T-helper 17 cell (primary cell): ENCODE measurements at regions not wholly inside any gene's neighbourhood (a gene's known extent, or its start where the extent isn't known, plus 50 kb on each side); places are given as distances from the start of the nearest gene placed in this dataset.
"Not testable (repeated sequence)": the region's sequence is repeated elsewhere in the genome, so short reads cannot be mapped to it uniquely, and the experiment has no call there.

Source experiments
- ATAC-seq: fragments of 150-1000 bp; cut with Tn5 transposase; 2 replicates; pipeline ENCODE4 v1.10.0; 2021; ENCODE audit warnings: mild to moderate bottlenecking, moderate library complexity
- DNase-seq, 3 donors: peaks; one replicate each; pipeline versions ENCODE4 v3.0.0 to v3.0.0-alpha.2; 2020 to 2021
- H3K9me3 ChIP-seq: one replicate; pipeline ENCODE4 v1.7.0; 2013; ENCODE audit warnings: low read length, mild to moderate bottlenecking; ENCODE audit not compliant: control insufficient read depth, poor library complexity, severe bottlenecking
- H3K27ac Mint-ChIP-seq: one replicate; pipeline ENCODE4 v1.8.0; 2022; ENCODE audit warnings: mild to moderate bottlenecking, moderate library complexity, mixed read lengths
- H3K27me3 Mint-ChIP-seq: one replicate; pipeline ENCODE4 v1.8.0; 2022; ENCODE audit warnings: mixed read lengths
- H3K36me3 Mint-ChIP-seq: one replicate; pipeline ENCODE4 v1.8.0; 2022; ENCODE audit warnings: low read depth, mixed read lengths
- H3K4me1 Mint-ChIP-seq: one replicate; pipeline ENCODE4 v1.8.0; 2022; ENCODE audit warnings: mild to moderate bottlenecking, mixed read lengths
- H3K4me3 Mint-ChIP-seq: one replicate; pipeline ENCODE4 v1.8.0; 2022; ENCODE audit warnings: mild to moderate bottlenecking, moderate library complexity, mixed read lengths

- peaks cover 14% of the 10 kb centered on the region for H3K4me1 Mint-ChIP-seq
- ATAC-seq (no peak), DNase-seq (no peak)
Observed at GRCh38 chr21:18151046-18151445, 93.6 kb upstream of the CHODL start.

GRCh38 chr21:18148401-18148800 is 96.2 kb upstream of the CHODL start:
- Mint-ChIP-seq H3K4me1 (peaks cover 3% of the 10 kb centered on the region), H3K27ac (no peak overlapping the region), H3K36me3 (no peaks in the 10 kb centered on the region), H3K4me3 (no peak overlapping the region), H3K27me3 (no peaks in the 10 kb centered on the region)
- DNase-seq = no peak
- no peaks in the 10 kb centered on the region for H3K9me3 ChIP-seq
- ATAC-seq = no peak

More at GRCh38 chr21:18151046-18151445, 93.6 kb upstream of the CHODL start:
- no peaks in the 10 kb centered on the region for H3K9me3 ChIP-seq
- Mint-ChIP-seq H3K4me3 (no peak overlapping the region), H3K27me3 (no peaks in the 10 kb centered on the region), H3K36me3 (no peaks in the 10 kb centered on the region), H3K27ac (no peak overlapping the region)

- no peaks in the 10 kb centered on the region for H3K27me3 Mint-ChIP-seq
- no peaks in the 10 kb centered on the region for H3K4me1 Mint-ChIP-seq
- no peak overlapping the region for H3K4me3 Mint-ChIP-seq
- H3K9me3 ChIP-seq = no peaks in the 10 kb centered on the region
- H3K27ac Mint-ChIP-seq = no peak overlapping the region
- DNase-seq = no peak
- H3K36me3 Mint-ChIP-seq = no peaks in the 10 kb centered on the region
- ATAC-seq = no peak
Observed at GRCh38 chr21:18147678-18148077, 97.0 kb upstream of the CHODL start.

GRCh38 chr21:18146820-18147219 is 97.8 kb upstream of the CHODL start:
- no peaks in the 10 kb centered on the region for H3K9me3 ChIP-seq
- H3K4me1 Mint-ChIP-seq = no peaks in the 10 kb centered on the region
- H3K27me3 Mint-ChIP-seq = no peaks in the 10 kb centered on the region
- H3K4me3 Mint-ChIP-seq = no peak overlapping the region
- H3K27ac Mint-ChIP-seq = no peak overlapping the region
- ATAC-seq (no peak), DNase-seq (no peak)
- H3K36me3 Mint-ChIP-seq = no peaks in the 10 kb centered on the region

- H3K27me3 Mint-ChIP-seq = no peaks in the 10 kb centered on the region
- DNase-seq (no peak), ATAC-seq (no peak)
- no peak overlapping the region for H3K27ac Mint-ChIP-seq
- no peak overlapping the region for H3K4me3 Mint-ChIP-seq
- H3K9me3 ChIP-seq = no peaks in the 10 kb centered on the region
- no peaks in the 10 kb centered on the region for H3K4me1 Mint-ChIP-seq
- no peaks in the 10 kb centered on the region for H3K36me3 Mint-ChIP-seq
Observed at GRCh38 chr21:18144339-18144738, 100.3 kb upstream of the CHODL start.

- H3K9me3 ChIP-seq = no peaks in the 10 kb centered on the region
- Mint-ChIP-seq H3K27ac (no peak overlapping the region), H3K4me1 (no peaks in the 10 kb centered on the region), H3K4me3 (no peak overlapping the region), H3K36me3 (no peaks in the 10 kb centered on the region), H3K27me3 (no peaks in the 10 kb centered on the region)
- ATAC-seq (no peak), DNase-seq (no peak)
Observed at GRCh38 chr21:18142655-18143054, 102.0 kb upstream of the CHODL start.

GRCh38 chr21:18138507-18138906 is 106.1 kb upstream of the CHODL start:
- no peak for DNase-seq
- H3K4me3 Mint-ChIP-seq = no peak overlapping the region
- no peak for ATAC-seq
- H3K4me1 Mint-ChIP-seq = no peaks in the 10 kb centered on the region
- H3K36me3 Mint-ChIP-seq = no peaks in the 10 kb centered on the region
- no peak overlapping the region for H3K27ac Mint-ChIP-seq
- H3K9me3 ChIP-seq = no peaks in the 10 kb centered on the region
- H3K27me3 Mint-ChIP-seq = no peaks in the 10 kb centered on the region

GRCh38 chr21:18129526-18129925 is 115.1 kb upstream of the CHODL start:
- ATAC-seq (no peak), DNase-seq (no peak)
- Mint-ChIP-seq H3K36me3 (peaks cover 2% of the 10 kb centered on the region), H3K4me3 (no peak overlapping the region), H3K27me3 (no peaks in the 10 kb centered on the region), H3K27ac (no peak overlapping the region), H3K4me1 (no peaks in the 10 kb centered on the region)
- no peaks in the 10 kb centered on the region for H3K9me3 ChIP-seq

- no peak for DNase-seq
- no peaks in the 10 kb centered on the region for H3K27me3 Mint-ChIP-seq
- H3K9me3 ChIP-seq = no peaks in the 10 kb centered on the region
- H3K4me1 Mint-ChIP-seq = no peaks in the 10 kb centered on the region
- H3K36me3 Mint-ChIP-seq = no peaks in the 10 kb centered on the region
- H3K27ac Mint-ChIP-seq = no peak overlapping the region
- no peak overlapping the region for H3K4me3 Mint-ChIP-seq
- no peak for ATAC-seq
Observed at GRCh38 chr21:18118566-18118965, 126.1 kb upstream of the CHODL start.

- Mint-ChIP-seq H3K36me3 (no peaks in the 10 kb centered on the region), H3K27ac (no peak overlapping the region), H3K4me1 (no peaks in the 10 kb centered on the region), H3K4me3 (no peak overlapping the region), H3K27me3 (no peaks in the 10 kb centered on the region)
- no peaks in the 10 kb centered on the region for H3K9me3 ChIP-seq
- ATAC-seq (no peak), DNase-seq (no peak)
Observed at GRCh38 chr21:18117176-18117575, 127.5 kb upstream of the CHODL start.

- Mint-ChIP-seq H3K4me1 (no peaks in the 10 kb centered on the region), H3K27ac (no peak overlapping the region), H3K27me3 (no peaks in the 10 kb centered on the region), H3K4me3 (no peak overlapping the region), H3K36me3 (no peaks in the 10 kb centered on the region)
- H3K9me3 ChIP-seq = no peaks in the 10 kb centered on the region
- ATAC-seq (no peak), DNase-seq (no peak)
Observed at GRCh38 chr21:18114810-18115209, 129.8 kb upstream of the CHODL start.

GRCh38 chr21:18104802-18105201 is 139.8 kb upstream of the CHODL start:
- Mint-ChIP-seq H3K36me3 (no peaks in the 10 kb centered on the region), H3K27ac (no peak overlapping the region), H3K4me1 (no peaks in the 10 kb centered on the region), H3K4me3 (no peak overlapping the region), H3K27me3 (no peaks in the 10 kb centered on the region)
- ATAC-seq (no peak), DNase-seq (no peak)
- no peaks in the 10 kb centered on the region for H3K9me3 ChIP-seq

GRCh38 chr21:18096413-18096812 is 148.2 kb upstream of the CHODL start:
- not testable (repeated sequence) for H3K36me3 Mint-ChIP-seq, H3K4me3 Mint-ChIP-seq, H3K9me3 ChIP-seq, H3K27me3 Mint-ChIP-seq, ATAC-seq, DNase-seq, H3K4me1 Mint-ChIP-seq, H3K27ac Mint-ChIP-seq

GRCh38 chr21:18089786-18090185 is 154.8 kb upstream of the CHODL start:
- H3K4me3 Mint-ChIP-seq = no peak overlapping the region
- no peak overlapping the region for H3K27ac Mint-ChIP-seq
- no peak for DNase-seq
- no peaks in the 10 kb centered on the region for H3K27me3 Mint-ChIP-seq
- peaks cover 2% of the 10 kb centered on the region for H3K9me3 ChIP-seq
- H3K4me1 Mint-ChIP-seq = no peaks in the 10 kb centered on the region
- ATAC-seq = no peak
- peaks cover 2% of the 10 kb centered on the region for H3K36me3 Mint-ChIP-seq

GRCh38 chr21:18070392-18070791 is 174.2 kb upstream of the CHODL start:
- no peaks in the 10 kb centered on the region for H3K36me3 Mint-ChIP-seq
- H3K9me3 ChIP-seq = no peaks in the 10 kb centered on the region
- DNase-seq (no peak), ATAC-seq (no peak)
- H3K4me3 Mint-ChIP-seq = no peak overlapping the region
- no peak overlapping the region for H3K27ac Mint-ChIP-seq
- H3K27me3 Mint-ChIP-seq = peaks cover 5% of the 10 kb centered on the region
- H3K4me1 Mint-ChIP-seq = no peaks in the 10 kb centered on the region
